ENCODE measurements at regions not wholly inside any gene's neighbourhood (a gene's known extent, or its start where the extent isn't known, plus 50 kb on each side); places are given as distances from the start of the nearest gene placed in this dataset.

GRCh38 chr4:10179957-10180602 is 63.5 kb upstream of the WDR1 start:
- H3K4me3 ChIP-seq (ENCODE audit: low read length) = no peak overlapping the region
- DNase-seq (ENCODE audit: low read depth) = no peak
- no peak for TF ChIP-seq CTCF (conservative IDR thresholded peaks at IDR 0.05; ENCODE audit: low read depth, low read length)

DNA sequence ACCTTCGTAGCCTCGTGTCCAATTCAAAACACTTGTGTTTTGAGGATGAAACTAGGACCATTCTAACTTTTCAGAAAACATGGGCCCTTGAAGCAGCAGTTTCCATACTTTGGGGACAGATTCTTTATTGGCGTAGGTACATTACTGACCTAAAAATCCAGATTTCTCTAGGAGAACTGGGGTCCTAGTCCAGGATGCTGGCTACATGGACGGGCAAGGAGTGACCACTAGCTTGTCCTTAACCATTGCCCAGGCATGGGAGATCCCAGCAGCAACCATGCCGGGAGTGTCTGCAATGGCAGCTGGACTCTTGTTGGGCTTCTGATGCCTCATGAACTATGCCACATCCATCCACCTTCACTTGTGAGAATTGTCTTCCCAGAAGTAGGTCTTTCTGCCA is 62.2 kb upstream of the WDR1 start:
- TF ChIP-seq CTCF (conservative IDR thresholded peaks at IDR 0.05; ENCODE audit: low read depth, low read length) = no peak
- no peak for DNase-seq (ENCODE audit: low read depth)
- H3K4me3 ChIP-seq (ENCODE audit: low read length) = no peak overlapping the region

GRCh38 chr4:10175626-10176025 is 59.0 kb upstream of the WDR1 start:
- DNase-seq (ENCODE audit: low read depth) = no peak
- no peak overlapping the region for H3K4me3 ChIP-seq (ENCODE audit: low read length)
- TF ChIP-seq CTCF (conservative IDR thresholded peaks at IDR 0.05; ENCODE audit: low read depth, low read length) = no peak

GRCh38 chr4:10173754-10174749 is 57.5 kb upstream of the WDR1 start:
- no peak overlapping the region for H3K4me3 ChIP-seq (ENCODE audit: low read length)
- peak; percentile 79 for DNase-seq (ENCODE audit: low read depth)
- TF ChIP-seq CTCF (conservative IDR thresholded peaks at IDR 0.05; ENCODE audit: low read depth, low read length) = no peak

GRCh38 chr4:10173037-10173753 is 56.6 kb upstream of the WDR1 start:
- no peak overlapping the region for H3K4me3 ChIP-seq (ENCODE audit: low read length)
- DNase-seq (ENCODE audit: low read depth) = peak; percentile 85
- peak; percentile 36 for TF ChIP-seq CTCF (conservative IDR thresholded peaks at IDR 0.05; ENCODE audit: low read depth, low read length)

DNA sequence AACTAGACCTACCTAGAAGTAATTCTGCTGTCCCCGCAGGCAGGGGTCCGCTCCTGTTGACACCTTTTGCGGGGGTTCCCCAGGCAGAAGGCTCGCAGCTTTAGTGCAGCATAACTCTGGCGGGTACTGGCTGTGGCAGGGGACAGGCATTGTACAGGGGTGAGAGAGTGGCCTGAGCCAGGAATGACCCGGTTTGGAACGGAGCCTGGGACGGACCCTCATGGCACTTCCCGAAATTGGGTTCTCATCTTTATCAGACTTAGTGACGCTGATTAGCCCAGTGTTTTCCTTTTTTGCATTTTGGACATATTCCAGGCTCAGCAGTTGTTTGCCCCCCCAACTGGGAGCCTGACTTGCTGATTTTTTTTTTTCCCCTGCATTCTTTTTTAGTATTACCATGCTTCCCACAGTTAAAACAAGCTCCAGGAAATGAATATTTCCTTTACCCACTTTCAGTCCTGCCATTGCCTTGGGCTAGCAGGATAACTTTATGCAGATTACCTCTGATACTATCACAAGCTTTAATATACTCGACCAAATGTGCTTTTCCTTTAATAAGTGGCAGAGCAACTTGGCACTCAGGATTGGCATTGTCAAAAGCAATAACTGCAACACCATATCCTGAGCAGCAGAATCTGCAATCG is 55.8 kb upstream of the WDR1 start:
- TF ChIP-seq CTCF (conservative IDR thresholded peaks at IDR 0.05; ENCODE audit: low read depth, low read length) = no peak
- H3K4me3 ChIP-seq (ENCODE audit: low read length) = no peak overlapping the region
- no peak for DNase-seq (ENCODE audit: low read depth)
